Fibroblast of lung (primary cell): ENCODE measurements at regions not wholly inside any gene's neighbourhood (a gene's known extent, or its start where the extent isn't known, plus 50 kb on each side); places are given as distances from the start of the nearest gene placed in this dataset.

Experiments used
- DNase-seq, 2 donors: peaks; one replicate each; pipeline versions ENCODE4 v3.0.0 to v3.0.0-alpha.2; 2010; ENCODE audit warnings: low read depth in 2 of 2
- H2AFZ ChIP-seq: 2 replicates; pipeline ENCODE4 v1.5.1; 2012; ENCODE audit warnings: low read length, control low read depth, inconsistent platforms
- H3K27ac ChIP-seq: 2 replicates; pipeline ENCODE4 v1.5.1; 2011; ENCODE audit warnings: low read length, control low read depth; ENCODE audit not compliant: insufficient read depth
- H3K27me3 ChIP-seq: 2 replicates; pipeline ENCODE4 v1.5.1; 2011; ENCODE audit warnings: mild to moderate bottlenecking, low read length; ENCODE audit not compliant: control insufficient read depth, insufficient read depth
- H3K36me3 ChIP-seq: 2 replicates; pipeline ENCODE4 v1.5.1; 2011; ENCODE audit warnings: low read length; ENCODE audit not compliant: control insufficient read depth, insufficient read depth
- H3K4me1 ChIP-seq: 2 replicates; pipeline ENCODE4 v1.5.1; 2011; ENCODE audit warnings: low read length; ENCODE audit not compliant: control insufficient read depth, insufficient read depth; ENCODE audit errors: extremely low read depth
- H3K4me2 ChIP-seq: 2 replicates; pipeline ENCODE4 v1.5.1; 2011; ENCODE audit warnings: low read length, control low read depth; ENCODE audit not compliant: insufficient read depth; ENCODE audit errors: extremely low read depth
- H3K4me3 ChIP-seq, 4 experiments: fragments of 200-600 bp in 1 of 4; sonication (generic) in 1 of 4; replicated peaks in 1 of 4; 2 replicates each; pipeline ENCODE4 v1.5.1; 2011 to 2016; ENCODE audit warnings: low read length in 4 of 4, low read depth in 3 of 4, mild to moderate bottlenecking in 3 of 4, control low read depth in 2 of 4, inconsistent platforms in 1 of 4, mixed read lengths in 1 of 4; ENCODE audit not compliant: insufficient read depth in 1 of 4; ENCODE audit errors: control extremely low read depth in 1 of 4
- H3K79me2 ChIP-seq: 2 replicates; pipeline ENCODE4 v1.5.1; 2012; ENCODE audit warnings: mild to moderate bottlenecking, low read length, inconsistent platforms; ENCODE audit not compliant: control insufficient read depth, insufficient read depth
- H3K9ac ChIP-seq: 2 replicates; pipeline ENCODE4 v1.5.1; 2011; ENCODE audit warnings: mild to moderate bottlenecking, low read length, control low read depth; ENCODE audit not compliant: insufficient read depth
- H3K9me3 ChIP-seq: 2 replicates; pipeline ENCODE4 v1.5.1; 2012; ENCODE audit warnings: low read depth, low read length; ENCODE audit not compliant: control insufficient read depth, insufficient read depth
- H4K20me1 ChIP-seq: 2 replicates; pipeline ENCODE4 v1.5.1; 2011; ENCODE audit warnings: low read length; ENCODE audit not compliant: control insufficient read depth, insufficient read depth; ENCODE audit errors: extremely low read depth
- EZH2 ChIP-seq: IDR thresholded peaks from 2 replicates; pipeline ENCODE4 v1.5.1; 2012; ENCODE audit warnings: low read length, control low read depth, mild to moderate bottlenecking; ENCODE audit errors: missing control alignments
- TF ChIP-seq, protein P1 (sequence below), 2 donors: IDR thresholded peaks in 1 of 2; conservative IDR thresholded peaks in 1 of 2; 1 replicate in 1 of 2; 2 replicates in 1 of 2; pipeline ENCODE4 v1.5.1; 2011 to 2012; ENCODE audit warnings: low read length in 2 of 2, control low read depth in 1 of 2, inconsistent platforms in 1 of 2, low read depth in 1 of 2, mild to moderate bottlenecking in 1 of 2

DNA sequence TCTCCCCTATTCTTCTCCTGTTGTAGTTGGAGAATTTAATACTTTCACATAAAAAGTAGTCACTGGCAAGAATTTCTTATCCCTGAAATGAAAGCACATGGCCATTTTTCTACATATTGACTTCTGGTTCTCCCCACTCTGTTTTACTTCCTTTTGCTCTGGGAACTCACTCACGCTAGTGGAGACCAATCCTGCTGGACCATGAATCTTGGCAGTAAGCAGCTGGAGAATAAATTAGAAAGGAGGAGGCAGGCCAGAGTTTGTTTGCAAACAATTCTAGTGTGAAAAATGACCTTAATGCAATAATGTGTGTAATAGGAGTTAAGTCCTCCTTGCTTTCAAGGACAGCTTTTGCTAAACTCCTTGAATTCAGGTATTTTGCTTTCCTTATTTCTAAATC is 412.3 kb upstream of the CHORDC1 start:
- no peaks in the 10 kb centered on the region for H3K4me1 ChIP-seq
- H3K4me3 ChIP-seq = no peak overlapping the region

DNA sequence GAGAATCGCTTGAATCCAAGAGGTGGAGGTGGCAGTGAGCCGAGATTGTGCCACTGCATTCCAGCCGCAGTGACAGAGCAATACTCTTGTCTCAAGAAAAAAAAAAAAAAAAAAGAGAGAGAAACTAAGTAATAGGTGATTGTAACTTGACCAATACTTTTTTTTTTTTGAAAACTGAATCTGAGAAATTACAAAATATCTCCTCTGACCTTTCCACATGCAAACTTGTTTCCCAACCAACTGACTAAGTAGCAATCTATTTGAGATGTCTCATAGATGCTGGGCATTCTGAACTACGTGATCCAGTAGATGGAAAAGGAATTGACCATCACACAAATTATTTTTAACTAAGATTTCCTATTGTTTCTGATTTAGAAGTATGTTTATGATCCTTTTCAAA is 407.3 kb upstream of the CHORDC1 start:
- Histone ChIP-seq H3K4me1 (no peaks in the 10 kb centered on the region), H3K9ac (no peak overlapping the region), H3K4me2 (no peak overlapping the region), H3K27ac (no peak overlapping the region), H3K9me3 (no peaks in the 10 kb centered on the region), H3K79me2 (no peaks in the 10 kb centered on the region), H2AFZ (no peak overlapping the region), H3K4me3 (no peak overlapping the region), H4K20me1 (no peaks in the 10 kb centered on the region), H3K27me3 (no peaks in the 10 kb centered on the region), H3K36me3 (no peaks in the 10 kb centered on the region)
- no peak for DNase-seq
- TF ChIP-seq, protein P1, sequence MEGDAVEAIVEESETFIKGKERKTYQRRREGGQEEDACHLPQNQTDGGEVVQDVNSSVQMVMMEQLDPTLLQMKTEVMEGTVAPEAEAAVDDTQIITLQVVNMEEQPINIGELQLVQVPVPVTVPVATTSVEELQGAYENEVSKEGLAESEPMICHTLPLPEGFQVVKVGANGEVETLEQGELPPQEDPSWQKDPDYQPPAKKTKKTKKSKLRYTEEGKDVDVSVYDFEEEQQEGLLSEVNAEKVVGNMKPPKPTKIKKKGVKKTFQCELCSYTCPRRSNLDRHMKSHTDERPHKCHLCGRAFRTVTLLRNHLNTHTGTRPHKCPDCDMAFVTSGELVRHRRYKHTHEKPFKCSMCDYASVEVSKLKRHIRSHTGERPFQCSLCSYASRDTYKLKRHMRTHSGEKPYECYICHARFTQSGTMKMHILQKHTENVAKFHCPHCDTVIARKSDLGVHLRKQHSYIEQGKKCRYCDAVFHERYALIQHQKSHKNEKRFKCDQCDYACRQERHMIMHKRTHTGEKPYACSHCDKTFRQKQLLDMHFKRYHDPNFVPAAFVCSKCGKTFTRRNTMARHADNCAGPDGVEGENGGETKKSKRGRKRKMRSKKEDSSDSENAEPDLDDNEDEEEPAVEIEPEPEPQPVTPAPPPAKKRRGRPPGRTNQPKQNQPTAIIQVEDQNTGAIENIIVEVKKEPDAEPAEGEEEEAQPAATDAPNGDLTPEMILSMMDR (conservative IDR thresholded peaks at IDR 0.05 in 1 of 2, IDR thresholded peaks at IDR 0.05 in 1 of 2; ENCODE audit: low read depth in 1 of 2, low read length in 2 of 2) = no peak
- no peak for TF ChIP-seq EZH2

More for the DNA sequence above, 412.3 kb upstream of the CHORDC1 start:
- H3K27ac ChIP-seq = no peak overlapping the region
- H3K36me3 ChIP-seq = no peaks in the 10 kb centered on the region
- no peak for TF ChIP-seq EZH2
- TF ChIP-seq, protein P1 (conservative IDR thresholded peaks at IDR 0.05 in 1 of 2, IDR thresholded peaks at IDR 0.05 in 1 of 2; ENCODE audit: low read depth in 1 of 2, low read length in 2 of 2) = no peak
- H4K20me1 ChIP-seq = no peaks in the 10 kb centered on the region
- H3K79me2 ChIP-seq = no peaks in the 10 kb centered on the region
- DNase-seq = no peak
- H3K9ac ChIP-seq = no peak overlapping the region
- H2AFZ ChIP-seq = no peak overlapping the region
- no peak overlapping the region for H3K4me2 ChIP-seq
- no peaks in the 10 kb centered on the region for H3K9me3 ChIP-seq
- H3K27me3 ChIP-seq = no peaks in the 10 kb centered on the region

DNA sequence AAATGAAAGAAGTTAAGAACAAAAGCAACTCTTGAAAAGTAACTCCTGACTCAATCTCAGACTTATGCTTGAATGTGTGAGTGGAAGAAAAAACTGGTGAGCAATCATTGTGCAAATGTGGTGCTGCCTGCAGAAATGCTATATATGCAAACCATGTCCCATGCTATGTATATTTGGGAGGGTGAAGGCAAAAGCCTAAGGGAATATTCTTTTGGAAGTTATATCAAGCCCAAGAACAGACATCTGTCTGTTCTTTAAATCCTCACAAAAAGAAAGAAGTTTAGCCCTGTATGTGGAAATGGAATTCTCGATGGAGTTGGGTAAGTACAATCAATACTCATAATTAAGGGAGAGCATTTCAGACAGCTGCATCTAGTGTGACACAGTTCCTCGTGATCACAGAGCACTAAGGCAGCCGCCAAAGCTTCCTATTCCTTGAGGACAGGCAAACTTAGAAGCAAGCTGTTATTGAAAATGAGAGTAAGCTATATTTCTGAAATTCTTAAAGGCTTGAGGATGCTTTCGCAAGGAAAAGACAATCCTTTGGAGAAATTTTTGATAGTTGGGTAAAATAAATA is 406.5 kb upstream of the CHORDC1 start:
- Histone ChIP-seq H2AFZ (no peak overlapping the region), H3K27ac (no peak overlapping the region), H3K9ac (no peak overlapping the region), H4K20me1 (no peaks in the 10 kb centered on the region), H3K79me2 (no peaks in the 10 kb centered on the region), H3K4me3 (no peak overlapping the region), H3K36me3 (no peaks in the 10 kb centered on the region), H3K4me2 (no peak overlapping the region), H3K27me3 (no peaks in the 10 kb centered on the region), H3K4me1 (no peaks in the 10 kb centered on the region), H3K9me3 (no peaks in the 10 kb centered on the region)
- DNase-seq = no peak
- TF ChIP-seq, protein P1 (conservative IDR thresholded peaks at IDR 0.05 in 1 of 2, IDR thresholded peaks at IDR 0.05 in 1 of 2; ENCODE audit: low read depth in 1 of 2, low read length in 2 of 2) = no peak
- no peak for TF ChIP-seq EZH2
